AG08396 (cell line): ENCODE measurements at regions not wholly inside any gene's neighbourhood (a gene's known extent, or its start where the extent isn't known, plus 50 kb on each side); places are given as distances from the start of the nearest gene placed in this dataset.
"Not testable (repeated sequence)": the region's sequence is repeated elsewhere in the genome, so short reads cannot be mapped to it uniquely, and the experiment has no call there.

Source experiments
- DNase-seq: peaks from one replicate; pipeline ENCODE4 v3.0.0; 2012; ENCODE audit warnings: low spot score, mixed read lengths

GRCh38 chr2:16199882-16200553 is 259.7 kb downstream of the MYCN start:
- DNase-seq = no peak

GRCh38 chr2:16199241-16199640 is 258.9 kb downstream of the MYCN start:
- not testable (repeated sequence) for DNase-seq

- DNase-seq = no peak
These were observed 258.0 kb downstream of the MYCN start for GRCh38 chr2:16198166-16198912.

- no peak for DNase-seq
These were observed 257.3 kb downstream of the MYCN start for GRCh38 chr2:16197504-16198147.

- DNase-seq = no peak
These were observed 256.5 kb downstream of the MYCN start for GRCh38 chr2:16196687-16197503.

- no peak for DNase-seq
These were observed 255.3 kb downstream of the MYCN start for GRCh38 chr2:16195681-16196070.

GRCh38 chr2:16194931-16195680 is 254.8 kb downstream of the MYCN start:
- DNase-seq = no peak

GRCh38 chr2:16194530-16194929 is 254.2 kb downstream of the MYCN start:
- no peak for DNase-seq

- no peak for DNase-seq
These were observed 253.7 kb downstream of the MYCN start for GRCh38 chr2:16194096-16194390.

- no peak for DNase-seq
These were observed 252.3 kb downstream of the MYCN start for GRCh38 chr2:16192416-16193216.

GRCh38 chr2:16191431-16192200 is 251.3 kb downstream of the MYCN start:
- DNase-seq = no peak

GRCh38 chr2:16190446-16191270 is 250.3 kb downstream of the MYCN start:
- DNase-seq = no peak

GRCh38 chr2:16189836-16190160 is 249.4 kb downstream of the MYCN start:
- no peak for DNase-seq

- no peak for DNase-seq
These were observed 248.9 kb downstream of the MYCN start for GRCh38 chr2:16189029-16189835.

GRCh38 chr2:16188261-16188890 is 248.0 kb downstream of the MYCN start:
- DNase-seq = no peak

- no peak for DNase-seq
These were observed 247.1 kb downstream of the MYCN start for GRCh38 chr2:16187482-16187817.

- no peak for DNase-seq
These were observed 246.5 kb downstream of the MYCN start for GRCh38 chr2:16186661-16187481.
